ENCODE measurements at regions not wholly inside any gene's neighbourhood (a gene's known extent, or its start where the extent isn't known, plus 50 kb on each side); places are given as distances from the start of the nearest gene placed in this dataset.
"Not testable (repeated sequence)": the region's sequence is repeated elsewhere in the genome, so short reads cannot be mapped to it uniquely, and the experiment has no call there.

- DNase-seq (ENCODE audit: low read depth in 2 of 2), result no peak
Observed at GRCh38 chr1:70490153-70490552, 79.1 kb downstream of the CTH start.

- DNase-seq (ENCODE audit: low read depth in 2 of 2), result no peak
Observed at GRCh38 chr1:70495370-70495769, 84.3 kb downstream of the CTH start.

- DNase-seq (ENCODE audit: low read depth in 2 of 2), result no peak
Observed at GRCh38 chr1:70496181-70496580, 85.1 kb downstream of the CTH start.

GRCh38 chr1:70497152-70497551 lies 86.1 kb downstream of the CTH start:
- no peak for DNase-seq (ENCODE audit: low read depth in 2 of 2)

GRCh38 chr1:70498666-70499065 lies 87.6 kb downstream of the CTH start:
- no peak for DNase-seq (ENCODE audit: low read depth in 2 of 2)

- no peak for DNase-seq (ENCODE audit: low read depth in 2 of 2)
Observed at GRCh38 chr1:70499695-70500094, 88.6 kb downstream of the CTH start.

GRCh38 chr1:70503358-70503757 lies 92.3 kb downstream of the CTH start:
- no peak for DNase-seq (ENCODE audit: low read depth in 2 of 2)

- no peak for DNase-seq (ENCODE audit: low read depth in 2 of 2)
Observed at GRCh38 chr1:70504176-70504820, 93.2 kb downstream of the CTH start.

GRCh38 chr1:70504821-70505193 lies 93.7 kb downstream of the CTH start:
- DNase-seq (ENCODE audit: low read depth in 2 of 2), result no peak

GRCh38 chr1:70507991-70508390 lies 96.9 kb downstream of the CTH start:
- not testable (repeated sequence) for DNase-seq (ENCODE audit: low read depth in 2 of 2)

GRCh38 chr1:70509996-70510876 lies 99.2 kb downstream of the CTH start:
- DNase-seq (ENCODE audit: low read depth in 2 of 2), result no peak

- no peak for DNase-seq (ENCODE audit: low read depth in 2 of 2)
Observed at GRCh38 chr1:70517444-70517843, 106.4 kb downstream of the CTH start.

GRCh38 chr1:70518106-70518505 lies 107.0 kb downstream of the CTH start:
- no peak for DNase-seq (ENCODE audit: low read depth in 2 of 2)

GRCh38 chr1:70528590-70529333 lies 117.7 kb downstream of the CTH start:
- no peak for DNase-seq (ENCODE audit: low read depth in 2 of 2)

GRCh38 chr1:70536708-70537366 lies 125.8 kb downstream of the CTH start:
- no peak for DNase-seq (ENCODE audit: low read depth in 2 of 2)

GRCh38 chr1:70537788-70538187 lies 126.7 kb downstream of the CTH start:
- DNase-seq (ENCODE audit: low read depth in 2 of 2), result no peak

- no peak for DNase-seq (ENCODE audit: low read depth in 2 of 2)
Observed at GRCh38 chr1:70542030-70542429, 131.0 kb downstream of the CTH start.

GRCh38 chr1:70542856-70543255 lies 131.8 kb downstream of the CTH start:
- DNase-seq (ENCODE audit: low read depth in 2 of 2), result no peak

GRCh38 chr1:70546726-70547125 lies 135.7 kb downstream of the CTH start:
- no peak for DNase-seq (ENCODE audit: low read depth in 2 of 2)

- DNase-seq (ENCODE audit: low read depth in 2 of 2), result no peak
Observed at GRCh38 chr1:70552662-70553566, 141.8 kb downstream of the CTH start.

- DNase-seq (ENCODE audit: low read depth in 2 of 2), result no peak
Observed at GRCh38 chr1:70553567-70553956, 142.5 kb downstream of the CTH start.

All from stimulated activated CD8-positive, alpha-beta memory T cell treated with anti-CD3 and anti-CD28 coated beads, Interleukin-2, amount 100 ng/mL, for 48 hours (primary cell).